ENCODE measurements at regions not wholly inside any gene's neighbourhood (a gene's known extent, or its start where the extent isn't known, plus 50 kb on each side); places are given as distances from the start of the nearest gene placed in this dataset.

DNA sequence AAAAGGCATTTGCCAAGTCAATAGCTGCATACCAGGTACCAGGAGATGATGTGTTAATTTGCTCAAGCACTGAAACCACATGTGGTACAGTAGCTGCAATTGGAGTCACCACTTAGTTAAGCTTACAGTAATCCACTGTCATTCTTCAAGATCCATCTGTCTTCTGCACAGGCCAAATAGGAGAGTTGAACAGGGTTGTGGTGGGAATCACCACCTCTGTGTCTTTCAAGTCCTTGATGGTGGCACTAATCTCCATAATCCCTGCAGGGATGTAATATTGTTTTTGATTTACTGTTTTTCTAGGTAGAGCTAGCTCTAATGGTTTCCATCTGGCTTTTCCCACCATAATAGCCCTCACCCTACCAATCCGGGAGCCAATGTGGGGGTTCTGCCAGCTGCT, 91.9 kb downstream of the FCRL5 start:
- Histone ChIP-seq H3K36me3 (ENCODE audit: insufficient read depth, low read length) (no peaks in the 10 kb centered on the region), H3K9me3 (ENCODE audit: low read depth, low read length) (no peaks in the 10 kb centered on the region), H2AFZ (ENCODE audit: low read length) (no peak overlapping the region), H3K79me2 (ENCODE audit: insufficient read depth, low read length) (no peaks in the 10 kb centered on the region), H4K20me1 (ENCODE audit: insufficient read depth, low read length) (no peaks in the 10 kb centered on the region), H3K4me3 (ENCODE audit: insufficient read depth, low read length) (no peak overlapping the region), H3K4me2 (ENCODE audit: insufficient read depth, low read length) (no peak overlapping the region), H3K27me3 (ENCODE audit: insufficient read depth, low read length) (no peaks in the 10 kb centered on the region), H3K27ac (ENCODE audit: low read depth, low read length) (no peak overlapping the region), H3K4me1 (ENCODE audit: insufficient read depth, low read length) (no peaks in the 10 kb centered on the region)
- TF ChIP-seq CTCF (IDR thresholded peaks at IDR 0.05; ENCODE audit: extremely low read depth, low read depth, low read length), result no peak
- DNase-seq (ENCODE audit: insufficient read length, low spot score, missing footprints), result no peak

GRCh38 chr1:157457279-157457678, 95.0 kb downstream of the FCRL5 start:
- H3K4me2 ChIP-seq (ENCODE audit: insufficient read depth, low read length), result no peak overlapping the region
- no peaks in the 10 kb centered on the region for H3K79me2 ChIP-seq (ENCODE audit: insufficient read depth, low read length)
- H3K36me3 ChIP-seq (ENCODE audit: insufficient read depth, low read length), result no peaks in the 10 kb centered on the region
- no peak overlapping the region for H3K4me3 ChIP-seq (ENCODE audit: insufficient read depth, low read length)
- no peaks in the 10 kb centered on the region for H3K27me3 ChIP-seq (ENCODE audit: insufficient read depth, low read length)
- no peak for DNase-seq (ENCODE audit: insufficient read length, low spot score, missing footprints)
- H3K4me1 ChIP-seq (ENCODE audit: insufficient read depth, low read length), result no peaks in the 10 kb centered on the region
- no peak overlapping the region for H3K27ac ChIP-seq (ENCODE audit: low read depth, low read length)
- no peaks in the 10 kb centered on the region for H4K20me1 ChIP-seq (ENCODE audit: insufficient read depth, low read length)
- no peaks in the 10 kb centered on the region for H3K9me3 ChIP-seq (ENCODE audit: low read depth, low read length)
- no peak overlapping the region for H2AFZ ChIP-seq (ENCODE audit: low read length)
- TF ChIP-seq CTCF (IDR thresholded peaks at IDR 0.05; ENCODE audit: extremely low read depth, low read depth, low read length), result no peak

- Histone ChIP-seq H3K79me2 (ENCODE audit: insufficient read depth, low read length) (no peaks in the 10 kb centered on the region), H2AFZ (ENCODE audit: low read length) (no peak overlapping the region), H4K20me1 (ENCODE audit: insufficient read depth, low read length) (no peaks in the 10 kb centered on the region), H3K36me3 (ENCODE audit: insufficient read depth, low read length) (no peaks in the 10 kb centered on the region), H3K9me3 (ENCODE audit: low read depth, low read length) (no peaks in the 10 kb centered on the region), H3K4me3 (ENCODE audit: insufficient read depth, low read length) (no peak overlapping the region), H3K27ac (ENCODE audit: low read depth, low read length) (no peak overlapping the region), H3K4me2 (ENCODE audit: insufficient read depth, low read length) (no peak overlapping the region), H3K4me1 (ENCODE audit: insufficient read depth, low read length) (no peaks in the 10 kb centered on the region), H3K27me3 (ENCODE audit: insufficient read depth, low read length) (no peaks in the 10 kb centered on the region)
- no peak for TF ChIP-seq CTCF (IDR thresholded peaks at IDR 0.05; ENCODE audit: extremely low read depth, low read depth, low read length)
- DNase-seq (ENCODE audit: insufficient read length, low spot score, missing footprints), result no peak
Observed at GRCh38 chr1:157455318-157455717, 97.0 kb downstream of the FCRL5 start.

- Histone ChIP-seq H3K9me3 (ENCODE audit: low read depth, low read length) (no peaks in the 10 kb centered on the region), H2AFZ (ENCODE audit: low read length) (no peak overlapping the region), H3K27me3 (ENCODE audit: insufficient read depth, low read length) (no peaks in the 10 kb centered on the region), H3K79me2 (ENCODE audit: insufficient read depth, low read length) (no peaks in the 10 kb centered on the region), H3K4me1 (ENCODE audit: insufficient read depth, low read length) (no peaks in the 10 kb centered on the region), H3K4me2 (ENCODE audit: insufficient read depth, low read length) (no peak overlapping the region), H3K36me3 (ENCODE audit: insufficient read depth, low read length) (no peaks in the 10 kb centered on the region), H3K4me3 (ENCODE audit: insufficient read depth, low read length) (no peak overlapping the region), H3K27ac (ENCODE audit: low read depth, low read length) (no peak overlapping the region), H4K20me1 (ENCODE audit: insufficient read depth, low read length) (no peaks in the 10 kb centered on the region)
- DNase-seq (ENCODE audit: insufficient read length, low spot score, missing footprints), result no peak
- TF ChIP-seq CTCF (IDR thresholded peaks at IDR 0.05; ENCODE audit: extremely low read depth, low read depth, low read length), result no peak
Observed at GRCh38 chr1:157450106-157450505, 102.2 kb downstream of the FCRL5 start.
